ENCODE measurements at regions not wholly inside any gene's neighbourhood (a gene's known extent, or its start where the extent isn't known, plus 50 kb on each side); places are given as distances from the start of the nearest gene placed in this dataset.

DNA sequence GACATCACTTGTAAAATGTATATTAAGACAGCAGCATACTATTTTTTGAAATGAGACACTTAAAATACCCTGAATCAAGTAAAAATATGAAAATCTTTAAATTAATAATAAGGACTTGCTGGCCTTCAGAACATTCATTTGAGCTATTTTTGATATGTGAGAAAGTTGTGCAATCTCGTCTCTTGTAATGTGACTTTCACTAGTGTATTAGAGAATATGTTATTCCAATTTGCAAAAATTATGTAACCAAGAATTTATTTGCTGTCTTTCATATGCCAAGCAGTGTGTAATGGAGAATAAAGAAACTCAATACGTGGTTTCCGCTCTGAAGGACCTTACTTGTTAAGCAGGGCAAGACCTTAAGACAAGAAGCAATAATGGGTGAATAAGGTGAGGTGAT lies 375.0 kb upstream of the RUNX1 start:
- Histone ChIP-seq H3F3A (replicated peaks; ENCODE audit: insufficient read depth) (peaks cover 9% of the 10 kb centered on the region), H3K9ac (no peak overlapping the region), H3K4me1 (ENCODE audit: control insufficient read depth in 1 of 2, insufficient read depth in 2 of 2, low read depth in 1 of 2, low read length in 1 of 2) (peaks cover 0 to 2% of the 10 kb centered on the region in 2 experiments; a peak in 2 of 4 replicates), H3K27ac (ENCODE audit: low read depth in 2 of 2, low read length in 1 of 2) (no peak overlapping the region), H3K9me3 (peaks cover 3% of the 10 kb centered on the region; the same call in 1 of the 2 replicates), H3K4me3 (ENCODE audit: low read depth in 2 of 2, low read length in 1 of 2) (no peak overlapping the region), H4K20me1 (ENCODE audit: insufficient read depth) (no peaks in the 10 kb centered on the region), H3K27me3 (ENCODE audit: insufficient read depth) (no peaks in the 10 kb centered on the region), H2AFZ (ENCODE audit: low read depth) (no peak overlapping the region), H3K79me2 (ENCODE audit: insufficient read depth) (no peaks in the 10 kb centered on the region), H3K4me2 (no peak overlapping the region), H3K36me3 (replicated peaks in 1 of 2; ENCODE audit: control insufficient read depth in 1 of 2, insufficient read depth in 2 of 2, low read length in 1 of 2) (no peaks in the 10 kb centered on the region), H3K9me2 (no peaks in the 10 kb centered on the region)
- 71% methylated on average over 3 of the region's 3 CpGs for WGBS (ENCODE audit: low lambda C conversion rate)
- POLR2A ChIA-PET: interaction anchor here (0.7 kb wide), 1 partner anchor 542 kb away, joined by 3 read pairs; no protein-coding TSS in a partner anchor
- TF ChIP-seq EP300 (IDR thresholded peaks at IDR 0.05; ENCODE audit: borderline replicate concordance in 1 of 2, low read depth in 1 of 2, low read length in 1 of 2): no peak
- TF ChIP-seq, protein P1, sequence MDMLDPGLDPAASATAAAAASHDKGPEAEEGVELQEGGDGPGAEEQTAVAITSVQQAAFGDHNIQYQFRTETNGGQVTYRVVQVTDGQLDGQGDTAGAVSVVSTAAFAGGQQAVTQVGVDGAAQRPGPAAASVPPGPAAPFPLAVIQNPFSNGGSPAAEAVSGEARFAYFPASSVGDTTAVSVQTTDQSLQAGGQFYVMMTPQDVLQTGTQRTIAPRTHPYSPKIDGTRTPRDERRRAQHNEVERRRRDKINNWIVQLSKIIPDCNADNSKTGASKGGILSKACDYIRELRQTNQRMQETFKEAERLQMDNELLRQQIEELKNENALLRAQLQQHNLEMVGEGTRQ (IDR thresholded peaks at IDR 0.05; ENCODE audit: borderline replicate concordance, low read depth, low read length): no peak
- no peak for TF ChIP-seq MXI1 (IDR thresholded peaks at IDR 0.05; ENCODE audit: low read depth, low read length)
- no peak for TF ChIP-seq CHD2 (IDR thresholded peaks at IDR 0.05; ENCODE audit: low read length, partially characterized antibody)
- TF ChIP-seq RCOR1 (IDR thresholded peaks at IDR 0.05; ENCODE audit: low read length): no peak
- TF ChIP-seq FOXJ3 (CRISPR knock-in tag; IDR thresholded peaks at IDR 0.05): no peak
- TF ChIP-seq, protein P2, sequence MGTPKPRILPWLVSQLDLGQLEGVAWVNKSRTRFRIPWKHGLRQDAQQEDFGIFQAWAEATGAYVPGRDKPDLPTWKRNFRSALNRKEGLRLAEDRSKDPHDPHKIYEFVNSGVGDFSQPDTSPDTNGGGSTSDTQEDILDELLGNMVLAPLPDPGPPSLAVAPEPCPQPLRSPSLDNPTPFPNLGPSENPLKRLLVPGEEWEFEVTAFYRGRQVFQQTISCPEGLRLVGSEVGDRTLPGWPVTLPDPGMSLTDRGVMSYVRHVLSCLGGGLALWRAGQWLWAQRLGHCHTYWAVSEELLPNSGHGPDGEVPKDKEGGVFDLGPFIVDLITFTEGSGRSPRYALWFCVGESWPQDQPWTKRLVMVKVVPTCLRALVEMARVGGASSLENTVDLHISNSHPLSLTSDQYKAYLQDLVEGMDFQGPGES (IDR thresholded peaks at IDR 0.05; ENCODE audit: low read depth, low read length): no peak
- TF ChIP-seq FOSL2 (IDR thresholded peaks at IDR 0.05; ENCODE audit: borderline replicate concordance, low read depth): no peak
- no peak for TF ChIP-seq TCF12 (IDR thresholded peaks at IDR 0.05)
- no peak for TF ChIP-seq NFIC (IDR thresholded peaks at IDR 0.05; ENCODE audit: borderline replicate concordance)
- TF ChIP-seq GATA2 (CRISPR knock-in tag; IDR thresholded peaks at IDR 0.05): no peak
- TF ChIP-seq POLR2AphosphoS5 (IDR thresholded peaks at IDR 0.05; ENCODE audit: low read depth, low read length): no peak
- no peak for TF ChIP-seq YY1 (IDR thresholded peaks at IDR 0.05; ENCODE audit: low read depth)
- TF ChIP-seq, protein P3, sequence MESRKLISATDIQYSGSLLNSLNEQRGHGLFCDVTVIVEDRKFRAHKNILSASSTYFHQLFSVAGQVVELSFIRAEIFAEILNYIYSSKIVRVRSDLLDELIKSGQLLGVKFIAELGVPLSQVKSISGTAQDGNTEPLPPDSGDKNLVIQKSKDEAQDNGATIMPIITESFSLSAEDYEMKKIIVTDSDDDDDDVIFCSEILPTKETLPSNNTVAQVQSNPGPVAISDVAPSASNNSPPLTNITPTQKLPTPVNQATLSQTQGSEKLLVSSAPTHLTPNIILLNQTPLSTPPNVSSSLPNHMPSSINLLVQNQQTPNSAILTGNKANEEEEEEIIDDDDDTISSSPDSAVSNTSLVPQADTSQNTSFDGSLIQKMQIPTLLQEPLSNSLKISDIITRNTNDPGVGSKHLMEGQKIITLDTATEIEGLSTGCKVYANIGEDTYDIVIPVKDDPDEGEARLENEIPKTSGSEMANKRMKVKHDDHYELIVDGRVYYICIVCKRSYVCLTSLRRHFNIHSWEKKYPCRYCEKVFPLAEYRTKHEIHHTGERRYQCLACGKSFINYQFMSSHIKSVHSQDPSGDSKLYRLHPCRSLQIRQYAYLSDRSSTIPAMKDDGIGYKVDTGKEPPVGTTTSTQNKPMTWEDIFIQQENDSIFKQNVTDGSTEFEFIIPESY (IDR thresholded peaks at IDR 0.05; ENCODE audit: borderline replicate concordance, low read depth): no peak
- no peak for TF ChIP-seq PBX3 (IDR thresholded peaks at IDR 0.05)
- TF ChIP-seq MAX (IDR thresholded peaks at IDR 0.05; ENCODE audit: low read depth): no peak
- no peak for TF ChIP-seq GABPA (IDR thresholded peaks at IDR 0.05; ENCODE audit: low read depth)
- TF ChIP-seq NRF1 (IDR thresholded peaks at IDR 0.05; ENCODE audit: low read depth, low read length): no peak
- no peak for DNase-seq
- CTCF ChIA-PET: no interaction called here

Measured in SK-N-SH (cell line).